Left ventricle myocardium inferior (tissue), 1 donor: ENCODE measurements at regions not wholly inside any gene's neighbourhood (a gene's known extent, or its start where the extent isn't known, plus 50 kb on each side); places are given as distances from the start of the nearest gene placed in this dataset.

Source experiments
- DNase-seq: peaks from one replicate; pipeline ENCODE4 v3.0.0-alpha.2; 2020
- H3K27ac ChIP-seq: fragments of 200-600 bp; replicated peaks from 2 replicates; pipeline ENCODE4 v1.8.0; 2021
- H3K27me3 ChIP-seq: fragments of 200-600 bp; 2 replicates; pipeline ENCODE4 v1.8.0; 2021; ENCODE audit warnings: low read depth
- H3K36me3 ChIP-seq: fragments of 200-600 bp; 2 replicates; pipeline ENCODE4 v1.8.0; 2021
- H3K4me1 ChIP-seq: fragments of 200-600 bp; 2 replicates; pipeline ENCODE4 v1.8.0; 2021
- H3K4me3 ChIP-seq: fragments of 200-600 bp; 2 replicates; pipeline ENCODE4 v1.8.0; 2021; ENCODE audit warnings: mild to moderate bottlenecking, moderate library complexity
- H3K9me3 ChIP-seq: fragments of 200-600 bp; replicated peaks from 2 replicates; pipeline ENCODE4 v1.8.0; 2021
- intact Hi-C: fragments of 100-400 bp; cut with micrococcal nuclease; formaldehyde crosslinking; loops from one replicate; pipeline ENCODE4 v1.11.0; 2022
- TF ChIP-seq, protein P1 (sequence below): fragments of 200-600 bp; IDR thresholded peaks from 2 replicates; pipeline ENCODE4 v1.8.0; 2021; ENCODE audit warnings: antibody characterized with exemption, mild to moderate bottlenecking, borderline replicate concordance
- donor health status: DM: no; HTN: yes; CAD: no; lungs with severe emphysema.

DNA sequence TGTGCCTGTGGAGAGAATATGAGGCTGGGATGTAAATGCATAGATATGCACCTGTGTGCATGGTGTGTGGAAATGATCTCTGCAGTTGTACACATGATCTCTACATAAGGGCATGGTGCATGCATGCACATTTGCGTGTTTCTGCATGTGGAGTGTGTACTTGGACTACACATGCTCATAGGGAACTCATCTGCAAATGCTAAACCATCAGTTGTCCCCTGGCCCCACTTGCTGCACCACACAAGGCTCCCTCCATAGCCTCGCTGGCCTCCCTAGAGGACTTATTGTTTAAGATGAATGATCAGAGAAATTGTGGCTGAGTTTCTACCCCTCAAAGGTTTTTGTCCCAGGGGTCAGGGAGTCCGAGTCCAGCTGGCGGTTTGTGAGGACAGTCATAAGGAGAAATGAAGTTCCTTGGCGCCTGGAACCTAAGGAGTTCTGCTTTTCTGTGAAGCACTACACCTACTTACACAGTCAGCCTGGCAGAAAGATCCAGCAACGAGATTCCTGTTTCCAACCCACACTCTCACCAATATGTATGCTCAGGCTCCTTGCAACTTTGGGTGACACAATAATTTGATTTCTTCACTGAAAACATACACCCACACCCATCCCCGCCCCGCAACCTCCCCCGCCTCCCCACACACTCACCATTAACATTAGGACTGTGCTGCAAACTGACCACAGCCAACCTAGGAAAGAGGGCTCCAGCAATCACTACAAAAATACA lies 79.9 kb upstream of the CPEB4 start:
- TF ChIP-seq, protein P1, sequence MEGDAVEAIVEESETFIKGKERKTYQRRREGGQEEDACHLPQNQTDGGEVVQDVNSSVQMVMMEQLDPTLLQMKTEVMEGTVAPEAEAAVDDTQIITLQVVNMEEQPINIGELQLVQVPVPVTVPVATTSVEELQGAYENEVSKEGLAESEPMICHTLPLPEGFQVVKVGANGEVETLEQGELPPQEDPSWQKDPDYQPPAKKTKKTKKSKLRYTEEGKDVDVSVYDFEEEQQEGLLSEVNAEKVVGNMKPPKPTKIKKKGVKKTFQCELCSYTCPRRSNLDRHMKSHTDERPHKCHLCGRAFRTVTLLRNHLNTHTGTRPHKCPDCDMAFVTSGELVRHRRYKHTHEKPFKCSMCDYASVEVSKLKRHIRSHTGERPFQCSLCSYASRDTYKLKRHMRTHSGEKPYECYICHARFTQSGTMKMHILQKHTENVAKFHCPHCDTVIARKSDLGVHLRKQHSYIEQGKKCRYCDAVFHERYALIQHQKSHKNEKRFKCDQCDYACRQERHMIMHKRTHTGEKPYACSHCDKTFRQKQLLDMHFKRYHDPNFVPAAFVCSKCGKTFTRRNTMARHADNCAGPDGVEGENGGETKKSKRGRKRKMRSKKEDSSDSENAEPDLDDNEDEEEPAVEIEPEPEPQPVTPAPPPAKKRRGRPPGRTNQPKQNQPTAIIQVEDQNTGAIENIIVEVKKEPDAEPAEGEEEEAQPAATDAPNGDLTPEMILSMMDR = no peak
- Histone ChIP-seq H3K9me3 (peaks cover 6% of the 10 kb centered on the region), H3K4me3 (no peak overlapping the region)

GRCh38 chr5:173809014-173809413 lies 79.1 kb upstream of the CPEB4 start:
- no peak for DNase-seq
- H3K4me3 ChIP-seq = no peak overlapping the region
- H3K36me3 ChIP-seq = no peaks in the 10 kb centered on the region
- no peaks in the 10 kb centered on the region for H3K4me1 ChIP-seq
- intact Hi-C loops = no loop called here
- no peaks in the 10 kb centered on the region for H3K27me3 ChIP-seq
- no peak overlapping the region for H3K27ac ChIP-seq
- H3K9me3 ChIP-seq = peaks cover 6% of the 10 kb centered on the region
- TF ChIP-seq, protein P1 = no peak

More for the DNA sequence above, 79.9 kb upstream of the CPEB4 start:
- intact Hi-C loops = no loop called here
- H3K27me3 ChIP-seq = no peaks in the 10 kb centered on the region
- no peak for DNase-seq
- no peaks in the 10 kb centered on the region for H3K4me1 ChIP-seq
- H3K36me3 ChIP-seq = no peaks in the 10 kb centered on the region
- no peak overlapping the region for H3K27ac ChIP-seq

GRCh38 chr5:173812811-173813550 lies 75.2 kb upstream of the CPEB4 start:
- Histone ChIP-seq H3K27ac (no peak overlapping the region), H3K4me1 (no peaks in the 10 kb centered on the region), H3K36me3 (no peaks in the 10 kb centered on the region), H3K9me3 (no peaks in the 10 kb centered on the region), H3K27me3 (no peaks in the 10 kb centered on the region), H3K4me3 (no peak overlapping the region)
- no peak for DNase-seq
- TF ChIP-seq, protein P1 = no peak
- intact Hi-C loops = no loop called here

GRCh38 chr5:173814053-173814452 lies 74.1 kb upstream of the CPEB4 start:
- TF ChIP-seq, protein P1 = no peak
- no peaks in the 10 kb centered on the region for H3K27me3 ChIP-seq
- intact Hi-C loops = no loop called here
- H3K27ac ChIP-seq = no peak overlapping the region
- H3K4me1 ChIP-seq = no peaks in the 10 kb centered on the region
- H3K9me3 ChIP-seq = peaks cover 3% of the 10 kb centered on the region
- H3K4me3 ChIP-seq = no peak overlapping the region
- H3K36me3 ChIP-seq = no peaks in the 10 kb centered on the region
- DNase-seq = no peak

GRCh38 chr5:173815571-173815970 lies 72.6 kb upstream of the CPEB4 start:
- Histone ChIP-seq H3K4me3 (no peak overlapping the region), H3K27me3 (no peaks in the 10 kb centered on the region), H3K27ac (no peak overlapping the region), H3K4me1 (no peaks in the 10 kb centered on the region), H3K9me3 (peaks cover 12% of the 10 kb centered on the region), H3K36me3 (no peaks in the 10 kb centered on the region)
- intact Hi-C loops = no loop called here
- DNase-seq = no peak
- TF ChIP-seq, protein P1 = no peak
